ENCODE measurements at regions not wholly inside any gene's neighbourhood (a gene's known extent, or its start where the extent isn't known, plus 50 kb on each side); places are given as distances from the start of the nearest gene placed in this dataset.
"Not testable (repeated sequence)": the region's sequence is repeated elsewhere in the genome, so short reads cannot be mapped to it uniquely, and the experiment has no call there.

DNA sequence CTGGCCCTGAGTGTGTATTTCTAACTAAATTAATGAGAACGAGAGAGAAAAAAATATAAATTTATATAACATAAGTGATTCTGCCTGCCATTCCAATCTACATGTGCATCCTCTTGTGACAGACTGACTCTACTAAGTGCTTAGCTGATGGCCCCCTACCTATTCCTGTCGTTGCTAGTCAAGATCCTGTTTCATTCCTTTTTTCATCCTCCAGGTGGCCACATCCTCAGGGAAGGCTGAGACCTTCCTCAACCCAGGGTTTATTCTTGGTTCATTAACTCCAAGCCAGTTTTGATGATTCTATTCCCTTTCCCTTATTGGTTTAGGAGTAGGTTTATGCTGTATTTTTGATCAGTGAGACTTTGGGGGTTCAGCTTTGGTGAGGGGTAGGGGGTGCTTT lies 201.3 kb downstream of the C9orf152 start:
- Histone ChIP-seq H3K9me3 (ENCODE audit: control insufficient read depth, insufficient read depth, low read depth, low read length) (peaks cover 2% of the 10 kb centered on the region; the same call in 1 of the 2 replicates), H3K4me1 (ENCODE audit: control insufficient read depth, insufficient read depth, low read length) (no peaks in the 10 kb centered on the region), H3K27ac (ENCODE audit: low read depth, low read length) (no peak overlapping the region), H3K4me3 (ENCODE audit: low read depth, low read length) (no peak overlapping the region), H3K9ac (ENCODE audit: low read length) (no peak overlapping the region), H3K27me3 (ENCODE audit: control insufficient read depth, insufficient read depth, low read length) (no peaks in the 10 kb centered on the region), H3K36me3 (ENCODE audit: control insufficient read depth, insufficient read depth, low read length) (no peaks in the 10 kb centered on the region)

DNA sequence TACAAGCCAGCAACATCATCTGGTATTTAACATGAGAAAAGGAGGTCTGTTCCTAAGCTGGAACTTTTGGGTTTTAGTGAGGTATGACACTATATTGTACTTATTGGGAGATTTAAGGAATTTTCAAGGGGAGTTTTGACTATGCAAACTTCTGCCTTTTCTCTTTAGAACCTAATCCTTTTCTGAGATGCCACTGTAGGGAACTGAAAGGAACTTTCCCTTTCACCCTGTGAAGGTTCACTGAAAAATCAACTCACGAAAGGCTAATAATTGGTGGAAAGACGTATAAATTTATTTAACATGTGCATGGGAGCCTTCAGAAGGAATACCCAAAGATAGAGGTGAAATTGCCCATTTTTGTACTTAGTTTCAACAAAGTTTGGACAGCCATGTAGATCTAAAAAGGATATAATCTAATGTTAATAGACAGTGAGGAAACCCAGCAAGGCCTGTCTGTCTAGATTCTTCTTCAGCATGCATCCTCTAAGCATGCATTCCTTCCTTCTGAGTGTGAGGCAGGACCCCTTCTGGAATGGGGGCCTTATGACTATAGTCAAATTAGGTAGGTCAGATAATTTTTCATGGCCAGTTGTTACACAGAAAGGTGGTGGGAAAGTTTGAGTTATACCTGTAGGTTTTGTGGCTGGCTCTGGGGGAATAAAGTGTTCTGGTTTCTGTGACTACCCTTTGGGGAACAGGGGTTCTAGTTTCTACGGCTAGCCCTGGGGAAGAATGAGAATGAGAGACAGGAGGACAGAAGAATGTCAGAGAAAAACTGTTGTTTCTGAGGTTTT lies 200.3 kb downstream of the C9orf152 start:
- no peaks in the 10 kb centered on the region for H3K36me3 ChIP-seq (ENCODE audit: control insufficient read depth, insufficient read depth, low read length)
- peaks cover 2% of the 10 kb centered on the region; the same call in 1 of the 2 replicates for H3K9me3 ChIP-seq (ENCODE audit: control insufficient read depth, insufficient read depth, low read depth, low read length)
- no peaks in the 10 kb centered on the region for H3K4me1 ChIP-seq (ENCODE audit: control insufficient read depth, insufficient read depth, low read length)
- no peak overlapping the region for H3K9ac ChIP-seq (ENCODE audit: low read length)
- H3K27me3 ChIP-seq (ENCODE audit: control insufficient read depth, insufficient read depth, low read length) = no peaks in the 10 kb centered on the region
- H3K4me3 ChIP-seq (ENCODE audit: low read depth, low read length) = no peak overlapping the region
- H3K27ac ChIP-seq (ENCODE audit: low read depth, low read length) = no peak overlapping the region

DNA sequence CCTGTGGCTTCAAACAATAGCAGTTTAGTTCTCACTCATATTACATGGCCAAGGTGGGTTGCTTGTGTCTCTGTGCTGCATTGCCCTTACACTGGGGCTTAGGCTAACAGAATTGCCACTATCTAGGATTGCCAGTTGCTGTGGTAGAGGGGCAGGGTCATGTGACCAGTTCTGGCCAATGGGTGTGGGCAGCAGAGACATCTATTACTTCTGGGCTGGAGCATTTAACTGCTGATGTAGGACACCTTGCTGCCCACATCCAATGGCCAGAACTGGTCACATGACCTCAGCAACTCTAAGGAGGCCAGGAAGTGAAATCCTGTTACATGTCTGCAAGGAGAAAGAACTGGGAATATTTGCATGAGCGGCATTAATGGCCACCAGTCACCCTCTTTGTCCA lies 199.3 kb downstream of the C9orf152 start:
- H3K27me3 ChIP-seq (ENCODE audit: control insufficient read depth, insufficient read depth, low read length) = no peaks in the 10 kb centered on the region
- no peak overlapping the region for H3K27ac ChIP-seq (ENCODE audit: low read depth, low read length)
- H3K9ac ChIP-seq (ENCODE audit: low read length) = no peak overlapping the region
- no peak overlapping the region for H3K4me3 ChIP-seq (ENCODE audit: low read depth, low read length)
- no peaks in the 10 kb centered on the region for H3K4me1 ChIP-seq (ENCODE audit: control insufficient read depth, insufficient read depth, low read length)
- H3K36me3 ChIP-seq (ENCODE audit: control insufficient read depth, insufficient read depth, low read length) = no peaks in the 10 kb centered on the region
- H3K9me3 ChIP-seq (ENCODE audit: control insufficient read depth, insufficient read depth, low read depth, low read length) = peaks cover 2% of the 10 kb centered on the region; the same call in 1 of the 2 replicates

DNA sequence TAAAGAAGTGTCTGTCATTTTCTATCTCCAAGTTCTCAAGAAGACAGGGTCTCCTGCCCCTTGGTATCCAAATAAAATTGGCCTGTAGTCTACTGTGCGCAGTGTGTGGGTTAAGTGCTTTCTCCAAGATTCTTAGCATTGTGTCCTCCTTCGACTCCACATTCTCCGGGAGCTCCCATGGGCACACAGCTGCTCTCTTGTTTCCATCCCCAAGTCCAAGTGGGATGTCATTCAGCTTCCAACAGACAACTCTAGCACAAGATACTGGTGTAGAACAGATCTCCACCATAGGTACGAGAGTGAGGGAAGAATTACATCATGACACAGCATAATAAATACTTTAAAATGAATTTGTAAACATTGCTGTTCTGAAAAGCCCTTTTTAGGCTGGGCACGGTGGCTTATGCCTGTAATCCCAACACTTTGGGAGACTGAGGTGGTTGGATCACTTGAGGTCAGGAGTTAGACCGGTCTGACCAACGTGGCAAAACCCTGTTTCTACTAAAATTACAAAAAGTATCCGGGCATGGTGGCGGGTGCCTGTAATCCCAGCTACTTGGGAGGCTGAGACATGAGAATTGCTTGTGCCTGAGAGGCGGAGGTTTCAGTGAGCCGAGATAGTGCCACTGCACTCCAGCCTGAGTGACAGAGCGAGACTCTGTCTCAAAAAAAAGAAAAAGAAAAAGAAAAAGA lies 196.2 kb downstream of the C9orf152 start:
- peaks cover 9% of the 10 kb centered on the region for H3K4me1 ChIP-seq (ENCODE audit: control insufficient read depth, insufficient read depth, low read length)
- H3K27ac ChIP-seq (ENCODE audit: low read depth, low read length) = no peak overlapping the region
- no peaks in the 10 kb centered on the region for H3K9me3 ChIP-seq (ENCODE audit: control insufficient read depth, insufficient read depth, low read depth, low read length)
- H3K27me3 ChIP-seq (ENCODE audit: control insufficient read depth, insufficient read depth, low read length) = no peaks in the 10 kb centered on the region
- H3K9ac ChIP-seq (ENCODE audit: low read length) = no peak overlapping the region
- H3K36me3 ChIP-seq (ENCODE audit: control insufficient read depth, insufficient read depth, low read length) = no peaks in the 10 kb centered on the region
- no peak overlapping the region for H3K4me3 ChIP-seq (ENCODE audit: low read depth, low read length)

DNA sequence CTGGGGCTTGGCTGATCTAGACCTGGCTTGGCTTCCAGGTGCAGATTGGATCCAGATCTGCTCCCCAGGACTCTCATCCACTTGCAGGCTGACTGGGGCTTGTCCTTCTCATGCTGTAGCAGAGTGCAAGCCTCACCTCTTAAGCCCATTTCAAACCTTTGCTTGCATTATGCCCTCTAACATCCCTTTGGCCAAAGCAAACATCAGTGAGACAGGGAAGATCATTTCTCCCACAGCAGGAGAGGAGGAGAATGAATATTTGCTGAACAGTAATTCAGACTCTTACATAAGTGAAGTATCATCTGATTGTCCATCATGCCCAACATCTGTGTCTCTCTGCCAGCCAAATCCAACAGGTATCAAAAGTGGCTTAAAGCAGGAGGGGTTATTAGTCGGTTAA lies 194.9 kb downstream of the C9orf152 start:
- no peaks in the 10 kb centered on the region for H3K36me3 ChIP-seq (ENCODE audit: control insufficient read depth, insufficient read depth, low read length)
- no peaks in the 10 kb centered on the region for H3K27me3 ChIP-seq (ENCODE audit: control insufficient read depth, insufficient read depth, low read length)
- no peak overlapping the region for H3K9ac ChIP-seq (ENCODE audit: low read length)
- H3K4me1 ChIP-seq (ENCODE audit: control insufficient read depth, insufficient read depth, low read length) = peaks cover 9% of the 10 kb centered on the region
- H3K4me3 ChIP-seq (ENCODE audit: low read depth, low read length) = no peak overlapping the region
- no peaks in the 10 kb centered on the region for H3K9me3 ChIP-seq (ENCODE audit: control insufficient read depth, insufficient read depth, low read depth, low read length)
- no peak overlapping the region for H3K27ac ChIP-seq (ENCODE audit: low read depth, low read length)

DNA sequence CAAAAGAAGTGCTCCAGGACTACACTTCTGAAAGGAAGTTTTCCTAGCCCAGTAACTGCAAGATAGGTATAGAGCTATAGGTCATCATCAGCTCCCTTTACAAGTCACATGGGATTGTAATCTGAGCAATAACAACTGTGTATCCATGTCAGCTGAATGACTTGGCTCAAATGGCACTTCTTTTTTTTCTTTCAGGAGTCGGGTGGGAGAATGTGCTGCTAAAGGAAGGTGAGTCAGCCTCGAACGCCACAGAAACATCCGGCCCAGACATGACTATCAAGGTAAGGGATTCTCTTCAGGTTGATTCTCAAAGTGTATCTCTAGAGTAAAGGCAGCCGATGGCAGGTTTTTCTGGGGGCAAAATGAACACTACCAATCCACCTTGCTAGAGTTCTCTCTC lies 192.2 kb downstream of the C9orf152 start:
- H3K9me3 ChIP-seq (ENCODE audit: control insufficient read depth, insufficient read depth, low read depth, low read length) = no peaks in the 10 kb centered on the region
- H3K27ac ChIP-seq (ENCODE audit: low read depth, low read length) = no peak overlapping the region
- no peak overlapping the region for H3K9ac ChIP-seq (ENCODE audit: low read length)
- H3K27me3 ChIP-seq (ENCODE audit: control insufficient read depth, insufficient read depth, low read length) = no peaks in the 10 kb centered on the region
- H3K4me3 ChIP-seq (ENCODE audit: low read depth, low read length) = no peak overlapping the region
- H3K4me1 ChIP-seq (ENCODE audit: control insufficient read depth, insufficient read depth, low read length) = peaks cover 9% of the 10 kb centered on the region
- no peaks in the 10 kb centered on the region for H3K36me3 ChIP-seq (ENCODE audit: control insufficient read depth, insufficient read depth, low read length)

DNA sequence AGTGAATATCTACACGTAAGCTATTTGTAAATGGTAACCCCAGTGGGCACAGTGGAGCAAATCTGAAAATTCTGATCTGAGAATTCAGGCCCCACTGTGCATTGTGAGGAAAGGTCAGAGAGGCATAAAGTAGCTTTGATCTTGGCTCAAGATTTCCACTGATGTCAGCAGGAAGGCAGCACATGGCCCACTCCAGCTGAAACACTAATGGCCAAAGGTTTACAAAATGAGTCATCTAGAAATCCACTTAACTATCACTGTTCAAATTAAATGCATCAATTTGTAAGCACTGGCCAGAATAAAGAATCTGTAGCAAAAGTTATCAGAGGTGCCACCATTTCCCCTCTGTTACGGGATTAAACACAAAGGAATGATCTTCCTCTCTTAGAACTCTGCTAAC lies 191.6 kb downstream of the C9orf152 start:
- Histone ChIP-seq H3K36me3 (ENCODE audit: control insufficient read depth, insufficient read depth, low read length) (no peaks in the 10 kb centered on the region), H3K4me3 (ENCODE audit: low read depth, low read length) (no peak overlapping the region), H3K27ac (ENCODE audit: low read depth, low read length) (no peak overlapping the region), H3K4me1 (ENCODE audit: control insufficient read depth, insufficient read depth, low read length) (peaks cover 9% of the 10 kb centered on the region), H3K9me3 (ENCODE audit: control insufficient read depth, insufficient read depth, low read depth, low read length) (no peaks in the 10 kb centered on the region), H3K9ac (ENCODE audit: low read length) (no peak overlapping the region), H3K27me3 (ENCODE audit: control insufficient read depth, insufficient read depth, low read length) (no peaks in the 10 kb centered on the region)

DNA sequence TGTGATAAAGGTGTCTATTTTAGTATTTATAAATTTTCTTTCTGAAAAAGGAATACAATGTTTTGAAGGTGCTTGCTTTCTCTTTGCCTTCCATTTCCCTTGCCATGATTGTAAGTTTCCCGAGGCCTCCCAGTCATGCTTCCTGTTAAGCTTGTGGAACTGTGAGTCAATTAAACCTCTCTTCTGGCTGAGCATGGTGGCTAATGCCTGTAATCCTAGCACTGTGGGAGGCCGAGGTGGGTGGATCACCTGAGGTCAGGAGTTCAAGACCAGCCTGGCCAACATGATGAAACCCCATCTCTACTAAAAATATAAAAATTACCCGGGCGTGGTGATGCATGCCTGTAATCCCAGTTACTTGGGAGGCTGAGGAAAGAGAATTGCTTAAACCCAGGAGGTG lies 187.7 kb downstream of the C9orf152 start:
- not testable (repeated sequence) for H3K36me3 ChIP-seq (ENCODE audit: control insufficient read depth, insufficient read depth, low read length); H3K27ac ChIP-seq (ENCODE audit: low read depth, low read length); H3K4me3 ChIP-seq (ENCODE audit: low read depth, low read length); H3K9me3 ChIP-seq (ENCODE audit: control insufficient read depth, insufficient read depth, low read depth, low read length); H3K27me3 ChIP-seq (ENCODE audit: control insufficient read depth, insufficient read depth, low read length); H3K9ac ChIP-seq (ENCODE audit: low read length); H3K4me1 ChIP-seq (ENCODE audit: control insufficient read depth, insufficient read depth, low read length)

DNA sequence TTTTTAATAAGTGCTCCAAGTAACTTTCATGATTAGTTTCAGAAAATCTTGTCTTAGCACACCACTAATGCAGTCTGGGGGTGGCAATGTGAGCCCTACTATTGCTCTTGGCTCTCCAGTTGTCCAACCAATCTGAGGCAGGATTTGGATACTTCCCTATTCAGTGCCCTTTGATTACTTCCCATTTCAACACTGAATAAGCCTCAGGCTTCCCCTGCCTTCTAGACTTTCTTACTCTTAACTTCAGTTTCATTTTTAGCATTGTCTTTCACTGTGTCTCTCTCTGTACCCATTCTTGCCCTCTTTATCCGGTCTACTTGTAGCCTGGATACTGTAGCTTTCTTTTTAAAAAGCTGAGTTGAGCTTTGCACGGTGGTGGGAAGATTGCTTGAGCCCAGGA lies 186.1 kb downstream of the C9orf152 start:
- H3K9ac ChIP-seq (ENCODE audit: low read length) = no peak overlapping the region
- no peaks in the 10 kb centered on the region for H3K36me3 ChIP-seq (ENCODE audit: control insufficient read depth, insufficient read depth, low read length)

DNA sequence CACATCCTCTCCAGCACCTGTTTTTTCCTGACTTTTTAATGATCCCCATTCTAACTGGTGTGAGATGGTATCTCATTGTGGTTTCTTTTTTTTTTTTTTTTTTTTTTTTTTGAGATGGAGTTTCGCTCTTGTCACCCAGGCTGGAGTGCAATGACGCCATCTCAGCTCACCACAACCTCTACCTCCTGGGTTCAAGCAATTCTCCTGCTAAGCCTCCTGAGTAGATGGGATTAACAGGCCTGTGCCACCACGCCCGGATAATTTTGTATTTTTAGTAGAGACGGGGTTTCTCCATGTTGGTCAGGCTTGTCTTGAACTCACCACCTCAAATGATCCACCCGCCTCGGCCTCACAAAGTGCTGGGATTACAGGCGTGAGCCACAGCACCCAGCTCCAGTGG lies 184.7 kb downstream of the C9orf152 start:
- not testable (repeated sequence) for H3K27ac ChIP-seq (ENCODE audit: low read depth, low read length); H3K27me3 ChIP-seq (ENCODE audit: control insufficient read depth, insufficient read depth, low read length); H3K36me3 ChIP-seq (ENCODE audit: control insufficient read depth, insufficient read depth, low read length); H3K4me1 ChIP-seq (ENCODE audit: control insufficient read depth, insufficient read depth, low read length); H3K9ac ChIP-seq (ENCODE audit: low read length); H3K9me3 ChIP-seq (ENCODE audit: control insufficient read depth, insufficient read depth, low read depth, low read length); H3K4me3 ChIP-seq (ENCODE audit: low read depth, low read length)

More for the DNA sequence above, 186.1 kb downstream of the C9orf152 start:
- H3K4me1 ChIP-seq (ENCODE audit: control insufficient read depth, insufficient read depth, low read length) = no peaks in the 10 kb centered on the region
- no peaks in the 10 kb centered on the region for H3K9me3 ChIP-seq (ENCODE audit: control insufficient read depth, insufficient read depth, low read depth, low read length)
- H3K4me3 ChIP-seq (ENCODE audit: low read depth, low read length) = no peak overlapping the region
- no peak overlapping the region for H3K27ac ChIP-seq (ENCODE audit: low read depth, low read length)
- H3K27me3 ChIP-seq (ENCODE audit: control insufficient read depth, insufficient read depth, low read length) = no peaks in the 10 kb centered on the region

DNA sequence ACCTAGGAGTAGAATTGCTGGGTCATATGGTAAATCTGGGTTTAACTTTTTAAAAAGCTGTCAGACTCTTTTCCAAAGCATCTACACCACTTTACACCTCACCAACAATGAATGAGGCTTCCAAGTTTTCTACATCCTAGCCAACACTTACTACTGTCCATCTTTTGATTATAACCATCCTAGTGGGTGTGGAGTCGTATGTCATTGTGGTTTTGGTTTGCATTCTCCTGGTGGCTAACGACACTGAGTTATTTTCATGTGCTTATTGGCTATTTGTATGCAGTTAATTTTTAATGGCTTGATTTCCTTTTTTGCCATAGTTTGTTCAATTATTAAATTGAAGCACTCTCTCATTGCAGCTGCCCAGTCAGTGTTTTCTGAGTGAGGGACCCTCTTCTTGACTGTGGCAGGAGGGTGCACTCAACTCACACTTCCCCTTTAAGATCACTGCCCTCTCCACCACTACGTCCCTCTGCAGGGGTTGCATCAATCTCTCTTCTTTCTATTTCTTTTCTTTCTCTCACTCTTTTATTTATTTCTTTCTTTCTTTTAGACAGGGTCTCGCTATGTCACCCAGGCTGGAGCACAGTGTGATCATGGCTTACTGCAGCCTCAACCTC lies 182.3 kb downstream of the C9orf152 start:
- H3K27me3 ChIP-seq (ENCODE audit: control insufficient read depth, insufficient read depth, low read length) = no peaks in the 10 kb centered on the region
- H3K4me3 ChIP-seq (ENCODE audit: low read depth, low read length) = no peak overlapping the region
- H3K4me1 ChIP-seq (ENCODE audit: control insufficient read depth, insufficient read depth, low read length) = peaks cover 10% of the 10 kb centered on the region
- no peaks in the 10 kb centered on the region for H3K9me3 ChIP-seq (ENCODE audit: control insufficient read depth, insufficient read depth, low read depth, low read length)
- H3K9ac ChIP-seq (ENCODE audit: low read length) = no peak overlapping the region
- no peak overlapping the region for H3K27ac ChIP-seq (ENCODE audit: low read depth, low read length)
- H3K36me3 ChIP-seq (ENCODE audit: control insufficient read depth, insufficient read depth, low read length) = no peaks in the 10 kb centered on the region

Data from HUES6 (cell line).